Choroid plexus epithelial cell (primary cell): ENCODE measurements at regions not wholly inside any gene's neighbourhood (a gene's known extent, or its start where the extent isn't known, plus 50 kb on each side); places are given as distances from the start of the nearest gene placed in this dataset.

Experiments
- DNase-seq: peaks from one replicate; pipeline ENCODE4 v3.0.0-alpha.2; 2010; ENCODE audit warnings: low read depth
- H3K4me3 ChIP-seq: 2 replicates; pipeline ENCODE4 v1.5.1; 2011; ENCODE audit warnings: low read depth, mild to moderate bottlenecking, control low read depth, low read length, moderate library complexity
- CTCF ChIP-seq: conservative IDR thresholded peaks from 2 replicates; pipeline ENCODE4 v1.5.1; 2011; ENCODE audit warnings: low read depth, mild to moderate bottlenecking, control low read depth, inconsistent platforms, low read length, moderate library complexity

GRCh38 chr2:144894612-144895599, 375.0 kb upstream of the ZEB2 start:
- no peak for TF ChIP-seq CTCF
- no peak for DNase-seq
- no peak overlapping the region for H3K4me3 ChIP-seq

- DNase-seq = no peak
- TF ChIP-seq CTCF = no peak
These were observed 373.5 kb upstream of the ZEB2 start for GRCh38 chr2:144893464-144893863.

GRCh38 chr2:144890828-144891227, 370.9 kb upstream of the ZEB2 start:
- peak; percentile 81 for DNase-seq
- TF ChIP-seq CTCF = peak; percentile 55

More at GRCh38 chr2:144893464-144893863, 373.5 kb upstream of the ZEB2 start:
- no peak overlapping the region for H3K4me3 ChIP-seq

GRCh38 chr2:144889348-144889747, 369.4 kb upstream of the ZEB2 start:
- H3K4me3 ChIP-seq = no peak overlapping the region
- DNase-seq = no peak
- no peak for TF ChIP-seq CTCF

More at GRCh38 chr2:144890828-144891227, 370.9 kb upstream of the ZEB2 start:
- no peak overlapping the region for H3K4me3 ChIP-seq

GRCh38 chr2:144886862-144887261, 366.9 kb upstream of the ZEB2 start:
- no peak for DNase-seq
- TF ChIP-seq CTCF = no peak
- H3K4me3 ChIP-seq = no peak overlapping the region

GRCh38 chr2:144877893-144878292, 358.0 kb upstream of the ZEB2 start:
- TF ChIP-seq CTCF = no peak
- no peak for DNase-seq
- H3K4me3 ChIP-seq = no peak overlapping the region
